Mesothelial cell of epicardium (in vitro differentiated cells): ENCODE measurements at regions not wholly inside any gene's neighbourhood (a gene's known extent, or its start where the extent isn't known, plus 50 kb on each side); places are given as distances from the start of the nearest gene placed in this dataset.

Experiments
- DNase-seq, 2 experiments: peaks; one replicate each; pipeline ENCODE4 v3.0.0; 2021; ENCODE audit warnings: low spot score in 2 of 2; ENCODE audit not compliant: unreplicated experiment in 2 of 2
- H3K27ac Mint-ChIP-seq: 2 replicates; pipeline ENCODE4 v1.8.0; 2021; ENCODE audit warnings: mixed read lengths
- H3K27me3 Mint-ChIP-seq: 2 replicates; pipeline ENCODE4 v1.8.0; 2021; ENCODE audit warnings: low read depth, mixed read lengths
- H3K36me3 Mint-ChIP-seq: 2 replicates; pipeline ENCODE4 v1.8.0; 2021; ENCODE audit warnings: mixed read lengths
- H3K4me1 Mint-ChIP-seq: 2 replicates; pipeline ENCODE4 v1.8.0; 2021; ENCODE audit warnings: mixed read lengths
- H3K4me3 Mint-ChIP-seq: 2 replicates; pipeline ENCODE4 v1.8.0; 2021; ENCODE audit warnings: mild to moderate bottlenecking, moderate library complexity, mixed read lengths
- H3K9me3 Mint-ChIP-seq: 2 replicates; pipeline ENCODE4 v1.8.0; 2021; ENCODE audit warnings: mixed read lengths
- CTCF ChIP-seq: fragments of 200-600 bp; sonication (generic); IDR thresholded peaks from one replicate; pipeline ENCODE4 v1.5.0; 2021; ENCODE audit warnings: antibody characterized with exemption; ENCODE audit not compliant: unreplicated experiment

GRCh38 chr15:96268442-96269204, 61.9 kb upstream of the NR2F2 start:
- Mint-ChIP-seq H3K4me1 (peaks cover 53% of the 10 kb centered on the region), H3K27ac (peak overlapping the region; percentile 81), H3K36me3 (peaks cover 35% of the 10 kb centered on the region), H3K9me3 (no peaks in the 10 kb centered on the region), H3K4me3 (no peak overlapping the region), H3K27me3 (no peaks in the 10 kb centered on the region)
- DNase-seq = no peak
- no peak for TF ChIP-seq CTCF

- H3K27me3 Mint-ChIP-seq = no peaks in the 10 kb centered on the region
- peaks cover 50% of the 10 kb centered on the region for H3K4me1 Mint-ChIP-seq
- no peaks in the 10 kb centered on the region for H3K9me3 Mint-ChIP-seq
- H3K27ac Mint-ChIP-seq = no peak overlapping the region
- no peak for DNase-seq
- peaks cover 35% of the 10 kb centered on the region for H3K36me3 Mint-ChIP-seq
- TF ChIP-seq CTCF = no peak
- no peak overlapping the region for H3K4me3 Mint-ChIP-seq
These were observed 59.8 kb upstream of the NR2F2 start for GRCh38 chr15:96270581-96271172.

- H3K4me3 Mint-ChIP-seq = no peak overlapping the region
- DNase-seq = no peak
- no peak for TF ChIP-seq CTCF
- no peak overlapping the region for H3K27ac Mint-ChIP-seq
- no peaks in the 10 kb centered on the region for H3K9me3 Mint-ChIP-seq
- H3K4me1 Mint-ChIP-seq = peaks cover 50% of the 10 kb centered on the region
- H3K36me3 Mint-ChIP-seq = peaks cover 38% of the 10 kb centered on the region
- H3K27me3 Mint-ChIP-seq = no peaks in the 10 kb centered on the region
These were observed 58.1 kb upstream of the NR2F2 start for GRCh38 chr15:96272427-96272826.

- TF ChIP-seq CTCF = no peak
- Mint-ChIP-seq H3K9me3 (no peaks in the 10 kb centered on the region), H3K27me3 (no peaks in the 10 kb centered on the region), H3K4me3 (no peak overlapping the region), H3K27ac (no peak overlapping the region), H3K4me1 (peaks cover 44% of the 10 kb centered on the region), H3K36me3 (peaks cover 37% of the 10 kb centered on the region)
- DNase-seq = no peak
These were observed 57.0 kb upstream of the NR2F2 start for GRCh38 chr15:96273317-96274086.

GRCh38 chr15:96274087-96274440, 56.4 kb upstream of the NR2F2 start:
- no peak for DNase-seq
- no peaks in the 10 kb centered on the region for H3K9me3 Mint-ChIP-seq
- no peak for TF ChIP-seq CTCF
- no peak overlapping the region for H3K4me3 Mint-ChIP-seq
- H3K27me3 Mint-ChIP-seq = no peaks in the 10 kb centered on the region
- no peak overlapping the region for H3K27ac Mint-ChIP-seq
- peaks cover 38% of the 10 kb centered on the region for H3K4me1 Mint-ChIP-seq
- peaks cover 38% of the 10 kb centered on the region for H3K36me3 Mint-ChIP-seq
